ENCODE measurements at regions not wholly inside any gene's neighbourhood (a gene's known extent, or its start where the extent isn't known, plus 50 kb on each side); places are given as distances from the start of the nearest gene placed in this dataset.
"Not testable (repeated sequence)": the region's sequence is repeated elsewhere in the genome, so short reads cannot be mapped to it uniquely, and the experiment has no call there.

- H3K36me3 ChIP-seq (ENCODE audit: control insufficient read depth, insufficient read depth, low read length) = no peaks in the 10 kb centered on the region
- no peaks in the 10 kb centered on the region for H3K4me1 ChIP-seq
- H3K27ac ChIP-seq = no peak overlapping the region
- H3K79me2 ChIP-seq = no peaks in the 10 kb centered on the region
- no peak overlapping the region for H3K4me3 ChIP-seq (ENCODE audit: low read depth, low read length)
- TF ChIP-seq, protein P1, sequence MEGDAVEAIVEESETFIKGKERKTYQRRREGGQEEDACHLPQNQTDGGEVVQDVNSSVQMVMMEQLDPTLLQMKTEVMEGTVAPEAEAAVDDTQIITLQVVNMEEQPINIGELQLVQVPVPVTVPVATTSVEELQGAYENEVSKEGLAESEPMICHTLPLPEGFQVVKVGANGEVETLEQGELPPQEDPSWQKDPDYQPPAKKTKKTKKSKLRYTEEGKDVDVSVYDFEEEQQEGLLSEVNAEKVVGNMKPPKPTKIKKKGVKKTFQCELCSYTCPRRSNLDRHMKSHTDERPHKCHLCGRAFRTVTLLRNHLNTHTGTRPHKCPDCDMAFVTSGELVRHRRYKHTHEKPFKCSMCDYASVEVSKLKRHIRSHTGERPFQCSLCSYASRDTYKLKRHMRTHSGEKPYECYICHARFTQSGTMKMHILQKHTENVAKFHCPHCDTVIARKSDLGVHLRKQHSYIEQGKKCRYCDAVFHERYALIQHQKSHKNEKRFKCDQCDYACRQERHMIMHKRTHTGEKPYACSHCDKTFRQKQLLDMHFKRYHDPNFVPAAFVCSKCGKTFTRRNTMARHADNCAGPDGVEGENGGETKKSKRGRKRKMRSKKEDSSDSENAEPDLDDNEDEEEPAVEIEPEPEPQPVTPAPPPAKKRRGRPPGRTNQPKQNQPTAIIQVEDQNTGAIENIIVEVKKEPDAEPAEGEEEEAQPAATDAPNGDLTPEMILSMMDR (IDR thresholded peaks at IDR 0.05) = no peak
- H3K4me2 ChIP-seq (ENCODE audit: low read length) = no peak overlapping the region
- H2AFZ ChIP-seq = no peak overlapping the region
- H3K9me3 ChIP-seq (ENCODE audit: control insufficient read depth, low read length) = no peaks in the 10 kb centered on the region
- no peak overlapping the region for H3K9ac ChIP-seq
- H3K27me3 ChIP-seq (ENCODE audit: control insufficient read depth, insufficient read depth, low read length) = no peaks in the 10 kb centered on the region
Observed at GRCh38 chr2:225748609-225749008, 349.1 kb downstream of the NYAP2 start.

GRCh38 chr2:225743996-225744395 lies 344.5 kb downstream of the NYAP2 start:
- H3K4me1 ChIP-seq; H2AFZ ChIP-seq; H3K4me2 ChIP-seq (ENCODE audit: low read length); H3K4me3 ChIP-seq (ENCODE audit: low read depth, low read length); H3K9ac ChIP-seq; H3K27me3 ChIP-seq (ENCODE audit: control insufficient read depth, insufficient read depth, low read length); H3K9me3 ChIP-seq (ENCODE audit: control insufficient read depth, low read length); H3K79me2 ChIP-seq; H3K36me3 ChIP-seq (ENCODE audit: control insufficient read depth, insufficient read depth, low read length); H3K27ac ChIP-seq: not testable (repeated sequence)

DNA sequence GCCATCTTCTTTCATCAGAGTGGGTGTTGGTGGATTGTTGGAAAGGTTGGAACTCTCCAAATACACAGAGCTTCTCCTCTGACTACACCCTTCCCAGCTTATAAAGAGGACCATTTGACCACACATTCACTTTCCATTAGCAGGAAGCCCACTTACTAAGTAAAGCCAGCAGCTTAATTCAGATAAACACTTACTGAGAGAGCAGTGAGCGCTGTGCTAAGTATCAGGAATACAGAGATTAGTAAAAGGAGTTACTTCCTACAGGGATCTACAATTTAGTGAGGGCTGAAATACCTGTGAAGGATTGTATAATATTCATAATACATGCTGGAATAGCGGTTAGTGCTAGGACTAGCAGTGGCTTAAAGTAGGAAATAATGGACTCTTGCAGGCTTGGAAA lies 343.0 kb downstream of the NYAP2 start:
- no peak overlapping the region for H2AFZ ChIP-seq
- H3K27ac ChIP-seq = no peak overlapping the region
- TF ChIP-seq, protein P1 (IDR thresholded peaks at IDR 0.05) = no peak
- no peaks in the 10 kb centered on the region for H3K9me3 ChIP-seq (ENCODE audit: control insufficient read depth, low read length)
- no peaks in the 10 kb centered on the region for H3K4me1 ChIP-seq
- H3K79me2 ChIP-seq = no peaks in the 10 kb centered on the region
- H3K36me3 ChIP-seq (ENCODE audit: control insufficient read depth, insufficient read depth, low read length) = no peaks in the 10 kb centered on the region
- no peak overlapping the region for H3K4me2 ChIP-seq (ENCODE audit: low read length)
- H3K4me3 ChIP-seq (ENCODE audit: low read depth, low read length) = no peak overlapping the region
- no peak overlapping the region for H3K9ac ChIP-seq
- no peaks in the 10 kb centered on the region for H3K27me3 ChIP-seq (ENCODE audit: control insufficient read depth, insufficient read depth, low read length)

DNA sequence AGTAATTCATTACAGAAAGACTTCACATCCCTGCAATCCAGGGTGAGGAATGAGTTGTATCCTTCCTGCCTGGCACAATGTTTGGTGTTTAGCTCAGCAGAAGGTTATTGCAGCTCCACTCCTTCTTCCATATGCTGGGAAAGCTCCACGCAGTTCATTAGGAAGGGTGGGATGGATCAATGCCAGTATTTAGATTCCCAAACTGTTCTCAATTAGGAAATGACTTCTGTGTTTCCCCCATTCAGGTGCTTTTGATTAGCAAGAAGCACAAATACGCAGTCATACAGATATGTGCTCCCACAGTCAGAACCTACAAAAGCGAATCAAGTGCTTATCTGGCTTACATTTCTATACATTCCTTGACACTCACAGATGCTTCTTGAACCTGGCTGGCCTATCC lies 340.6 kb downstream of the NYAP2 start:
- TF ChIP-seq, protein P1 (IDR thresholded peaks at IDR 0.05) = no peak
- H3K9me3 ChIP-seq (ENCODE audit: control insufficient read depth, low read length) = no peaks in the 10 kb centered on the region
- H3K4me3 ChIP-seq (ENCODE audit: low read depth, low read length) = no peak overlapping the region
- H3K36me3 ChIP-seq (ENCODE audit: control insufficient read depth, insufficient read depth, low read length) = no peaks in the 10 kb centered on the region
- H3K79me2 ChIP-seq = no peaks in the 10 kb centered on the region
- H3K27ac ChIP-seq = no peak overlapping the region
- H3K4me2 ChIP-seq (ENCODE audit: low read length) = no peak overlapping the region
- H3K4me1 ChIP-seq = peaks cover 7% of the 10 kb centered on the region
- no peaks in the 10 kb centered on the region for H3K27me3 ChIP-seq (ENCODE audit: control insufficient read depth, insufficient read depth, low read length)
- no peak overlapping the region for H2AFZ ChIP-seq
- H3K9ac ChIP-seq = no peak overlapping the region

DNA sequence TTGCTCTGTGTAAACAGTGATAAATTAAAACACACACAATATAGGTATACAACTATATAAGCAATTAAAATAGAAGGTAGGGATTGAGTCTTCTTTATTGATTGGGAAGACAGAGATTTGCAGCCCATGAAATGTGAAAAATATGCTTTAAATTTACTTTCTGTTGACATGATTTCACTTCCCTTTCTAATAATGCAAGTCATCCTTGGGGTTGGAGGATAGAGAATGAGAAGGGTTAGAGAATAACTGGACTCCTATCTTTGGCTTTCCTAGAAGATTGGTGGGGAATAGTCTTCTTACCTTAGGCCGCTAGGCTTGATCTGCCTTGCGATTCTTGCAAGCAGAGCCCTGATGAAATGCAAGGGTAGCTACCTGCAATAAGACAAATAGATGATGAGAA lies 339.8 kb downstream of the NYAP2 start:
- no peaks in the 10 kb centered on the region for H3K79me2 ChIP-seq
- H2AFZ ChIP-seq = no peak overlapping the region
- no peaks in the 10 kb centered on the region for H3K27me3 ChIP-seq (ENCODE audit: control insufficient read depth, insufficient read depth, low read length)
- H3K27ac ChIP-seq = no peak overlapping the region
- H3K4me1 ChIP-seq = peaks cover 7% of the 10 kb centered on the region
- no peak overlapping the region for H3K9ac ChIP-seq
- no peaks in the 10 kb centered on the region for H3K9me3 ChIP-seq (ENCODE audit: control insufficient read depth, low read length)
- H3K4me3 ChIP-seq (ENCODE audit: low read depth, low read length) = no peak overlapping the region
- no peak overlapping the region for H3K4me2 ChIP-seq (ENCODE audit: low read length)
- TF ChIP-seq, protein P1 (IDR thresholded peaks at IDR 0.05) = no peak
- H3K36me3 ChIP-seq (ENCODE audit: control insufficient read depth, insufficient read depth, low read length) = no peaks in the 10 kb centered on the region
